ENCODE measurements at regions not wholly inside any gene's neighbourhood (a gene's known extent, or its start where the extent isn't known, plus 50 kb on each side); places are given as distances from the start of the nearest gene placed in this dataset.

GRCh38 chr11:28983780-28984179 lies 875.6 kb downstream of the METTL15 start:
- no peak for TF ChIP-seq ZNF362 (tag by site-specific recombination; IDR thresholded peaks at IDR 0.05)
- TF ChIP-seq PBX3 (CRISPR knock-in tag; IDR thresholded peaks at IDR 0.05), result no peak
- TF ChIP-seq CTCF (tag by site-specific recombination; IDR thresholded peaks at IDR 0.05), result no peak
